ENCODE measurements at regions not wholly inside any gene's neighbourhood (a gene's known extent, or its start where the extent isn't known, plus 50 kb on each side); places are given as distances from the start of the nearest gene placed in this dataset.

- DNase-seq: no peak
- Histone ChIP-seq H3K36me3 (ENCODE audit: control insufficient read depth in 2 of 3, insufficient read depth in 3 of 3, low read length in 3 of 3) (no peaks in the 10 kb centered on the region), H3K9ac (ENCODE audit: low read length in 3 of 3) (no peak overlapping the region), H3K9me3 (ENCODE audit: control insufficient read depth in 2 of 3, insufficient read depth in 1 of 3, low read length in 3 of 3) (no peaks in the 10 kb centered on the region), H3K4me3 (ENCODE audit: low read length in 3 of 3) (no peak overlapping the region), H3K27me3 (ENCODE audit: control insufficient read depth, insufficient read depth, low read length) (no peaks in the 10 kb centered on the region), H3K4me1 (ENCODE audit: control insufficient read depth in 2 of 3, insufficient read depth in 2 of 3, low read depth in 1 of 3, low read length in 3 of 3) (no peaks in the 10 kb centered on the region), H3K27ac (ENCODE audit: low read depth in 2 of 2, low read length in 2 of 2) (no peak overlapping the region)
- TF ChIP-seq CTCF (IDR thresholded peaks at IDR 0.05; ENCODE audit: borderline replicate concordance, extremely low read depth, insufficient read depth): no peak
- FAIRE-seq: no peak
- intact Hi-C loops (cut with DNase I): no loop called here
Observed at GRCh38 chr2:147681093-147681492, 163.7 kb upstream of the ACVR2A start.

DNA sequence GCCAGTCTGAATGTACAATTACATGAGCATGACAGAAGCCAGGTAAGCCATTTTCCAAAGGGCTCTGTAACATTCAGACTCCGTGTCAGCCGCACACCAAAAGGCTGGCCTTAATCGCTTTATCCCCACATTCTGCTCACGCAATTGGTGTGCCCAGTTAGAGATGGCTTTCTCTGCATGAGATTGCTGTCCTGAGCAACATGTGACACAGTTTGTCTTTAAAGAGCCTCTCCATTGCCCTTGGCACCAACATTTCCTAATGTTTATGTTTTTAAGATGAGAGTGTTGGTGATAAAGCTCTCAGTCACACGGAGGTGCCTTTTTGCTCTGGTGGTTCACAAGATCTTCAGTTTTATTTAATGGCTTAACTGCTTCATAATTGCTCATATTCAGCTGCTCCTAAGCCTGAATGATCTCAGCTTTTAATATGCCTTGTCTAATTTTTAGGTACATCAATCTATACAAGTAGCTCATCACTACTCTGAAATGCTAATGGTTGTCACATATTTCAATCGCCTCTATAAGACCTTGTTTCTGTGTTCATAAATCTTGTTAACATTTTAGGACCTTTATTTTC is 164.8 kb upstream of the ACVR2A start:
- Histone ChIP-seq H3K9me3 (ENCODE audit: control insufficient read depth in 2 of 3, insufficient read depth in 1 of 3, low read length in 3 of 3) (no peaks in the 10 kb centered on the region), H3K4me3 (ENCODE audit: low read length in 3 of 3) (no peak overlapping the region), H3K27me3 (ENCODE audit: control insufficient read depth, insufficient read depth, low read length) (no peaks in the 10 kb centered on the region), H3K27ac (ENCODE audit: low read depth in 2 of 2, low read length in 2 of 2) (no peak overlapping the region), H3K4me1 (ENCODE audit: control insufficient read depth in 2 of 3, insufficient read depth in 2 of 3, low read depth in 1 of 3, low read length in 3 of 3) (no peaks in the 10 kb centered on the region), H3K36me3 (ENCODE audit: control insufficient read depth in 2 of 3, insufficient read depth in 3 of 3, low read length in 3 of 3) (no peaks in the 10 kb centered on the region), H3K9ac (ENCODE audit: low read length in 3 of 3) (no peak overlapping the region)
- intact Hi-C loops (cut with DNase I): no loop called here
- no peak for DNase-seq
- no peak for FAIRE-seq
- TF ChIP-seq CTCF (IDR thresholded peaks at IDR 0.05; ENCODE audit: borderline replicate concordance, extremely low read depth, insufficient read depth): no peak

- Histone ChIP-seq H3K9me3 (ENCODE audit: control insufficient read depth in 2 of 3, insufficient read depth in 1 of 3, low read length in 3 of 3) (no peaks in the 10 kb centered on the region), H3K27me3 (ENCODE audit: control insufficient read depth, insufficient read depth, low read length) (no peaks in the 10 kb centered on the region), H3K36me3 (ENCODE audit: control insufficient read depth in 2 of 3, insufficient read depth in 3 of 3, low read length in 3 of 3) (no peaks in the 10 kb centered on the region), H3K27ac (ENCODE audit: low read depth in 2 of 2, low read length in 2 of 2) (no peak overlapping the region), H3K4me3 (ENCODE audit: low read length in 3 of 3) (no peak overlapping the region), H3K4me1 (ENCODE audit: control insufficient read depth in 2 of 3, insufficient read depth in 2 of 3, low read depth in 1 of 3, low read length in 3 of 3) (no peaks in the 10 kb centered on the region), H3K9ac (ENCODE audit: low read length in 3 of 3) (no peak overlapping the region)
- DNase-seq (no peak), FAIRE-seq (no peak)
- no peak for TF ChIP-seq CTCF (IDR thresholded peaks at IDR 0.05; ENCODE audit: borderline replicate concordance, extremely low read depth, insufficient read depth)
- intact Hi-C loops (cut with DNase I): no loop called here
Observed at GRCh38 chr2:147679191-147679954, 165.5 kb upstream of the ACVR2A start.

All from kidney (tissue), 13 donors.